GM12891 (cell line): ENCODE measurements at regions not wholly inside any gene's neighbourhood (a gene's known extent, or its start where the extent isn't known, plus 50 kb on each side); places are given as distances from the start of the nearest gene placed in this dataset.
"Not testable (repeated sequence)": the region's sequence is repeated elsewhere in the genome, so short reads cannot be mapped to it uniquely, and the experiment has no call there.

Experiments used
- POLR2A ChIP-seq: IDR thresholded peaks from 2 replicates; pipeline ENCODE4 v1.6.1; 2011; ENCODE audit warnings: low read depth, low read length, control low read depth
- TAF1 ChIP-seq: IDR thresholded peaks from 2 replicates; pipeline ENCODE4 v1.6.1; 2011; ENCODE audit warnings: low read depth, low read length, control low read depth

GRCh38 chr6:155627722-155628212 lies 172.1 kb upstream of the NOX3 start:
- not testable (repeated sequence) for TF ChIP-seq POLR2A, TAF1
